Esophagus muscularis mucosa (tissue), 4 donors: ENCODE measurements at regions not wholly inside any gene's neighbourhood (a gene's known extent, or its start where the extent isn't known, plus 50 kb on each side); places are given as distances from the start of the nearest gene placed in this dataset.

ENCODE experiments used
- EP300 ChIP-seq: sonication (generic); formaldehyde crosslinking; IDR thresholded peaks from one replicate; pipeline ENCODE4 v1.6.1; 2017; ENCODE audit warnings: antibody characterized with exemption
- POLR2A ChIP-seq: fragments of 450-650 bp; IDR thresholded peaks from one replicate; pipeline ENCODE4 v1.6.1; 2017; ENCODE audit warnings: antibody characterized with exemption, moderate library complexity, mild to moderate bottlenecking, low read depth
- POLR2AphosphoS5 ChIP-seq, 2 donors: sonication (generic); formaldehyde crosslinking; IDR thresholded peaks; one replicate each; pipeline ENCODE4 v1.6.1; 2017; ENCODE audit warnings: antibody characterized with exemption in 2 of 2
- TF ChIP-seq, protein P1 (sequence below), 3 experiments: fragments of 200-600 bp in 2 of 3; fragments of 450-650 bp in 1 of 3; sonication (generic) in 2 of 3; IDR thresholded peaks; one replicate each; pipeline ENCODE4 v1.5.1; 2017 to 2019; ENCODE audit warnings: antibody characterized with exemption in 3 of 3, mild to moderate bottlenecking in 2 of 3, moderate library complexity in 1 of 3

DNA sequence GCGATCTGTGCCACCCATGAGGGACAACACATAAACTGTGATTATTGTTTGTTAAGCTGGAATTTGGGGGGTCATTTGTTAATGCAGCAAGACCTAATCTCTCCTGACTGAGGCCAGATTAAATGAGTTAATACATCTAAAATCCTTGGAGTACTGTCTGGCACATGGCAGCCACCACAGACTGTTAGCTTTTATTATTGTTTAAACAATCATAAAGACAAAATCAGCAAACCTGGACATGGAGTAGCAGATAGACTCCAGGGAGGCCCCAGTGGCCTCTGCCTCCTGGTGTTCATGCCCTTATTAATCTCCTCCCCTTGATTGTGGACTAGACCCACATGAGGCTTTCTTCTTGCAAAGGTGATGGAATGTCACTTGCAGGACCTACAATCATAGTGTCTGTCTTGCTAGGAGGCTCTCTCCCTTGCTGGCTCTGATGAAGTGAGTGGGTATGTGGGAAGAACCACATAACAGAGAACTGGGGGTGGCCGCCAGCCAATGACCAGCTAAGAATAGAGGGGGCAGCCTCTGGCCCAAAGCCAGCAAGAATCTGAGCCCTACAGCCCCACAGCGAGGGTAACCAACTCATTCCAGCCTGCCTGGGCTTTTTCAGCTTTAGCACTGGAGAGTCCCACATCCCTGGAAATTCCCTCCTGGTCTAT is 142.0 kb downstream of the SCARB1 start:
- TF ChIP-seq POLR2A: no peak
- TF ChIP-seq, protein P1, sequence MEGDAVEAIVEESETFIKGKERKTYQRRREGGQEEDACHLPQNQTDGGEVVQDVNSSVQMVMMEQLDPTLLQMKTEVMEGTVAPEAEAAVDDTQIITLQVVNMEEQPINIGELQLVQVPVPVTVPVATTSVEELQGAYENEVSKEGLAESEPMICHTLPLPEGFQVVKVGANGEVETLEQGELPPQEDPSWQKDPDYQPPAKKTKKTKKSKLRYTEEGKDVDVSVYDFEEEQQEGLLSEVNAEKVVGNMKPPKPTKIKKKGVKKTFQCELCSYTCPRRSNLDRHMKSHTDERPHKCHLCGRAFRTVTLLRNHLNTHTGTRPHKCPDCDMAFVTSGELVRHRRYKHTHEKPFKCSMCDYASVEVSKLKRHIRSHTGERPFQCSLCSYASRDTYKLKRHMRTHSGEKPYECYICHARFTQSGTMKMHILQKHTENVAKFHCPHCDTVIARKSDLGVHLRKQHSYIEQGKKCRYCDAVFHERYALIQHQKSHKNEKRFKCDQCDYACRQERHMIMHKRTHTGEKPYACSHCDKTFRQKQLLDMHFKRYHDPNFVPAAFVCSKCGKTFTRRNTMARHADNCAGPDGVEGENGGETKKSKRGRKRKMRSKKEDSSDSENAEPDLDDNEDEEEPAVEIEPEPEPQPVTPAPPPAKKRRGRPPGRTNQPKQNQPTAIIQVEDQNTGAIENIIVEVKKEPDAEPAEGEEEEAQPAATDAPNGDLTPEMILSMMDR (IDR thresholded peaks at IDR 0.05): no peak
- no peak for TF ChIP-seq POLR2AphosphoS5 (IDR thresholded peaks at IDR 0.05)
- no peak for TF ChIP-seq EP300
